ENCODE measurements at regions not wholly inside any gene's neighbourhood (a gene's known extent, or its start where the extent isn't known, plus 50 kb on each side); places are given as distances from the start of the nearest gene placed in this dataset.

DNA sequence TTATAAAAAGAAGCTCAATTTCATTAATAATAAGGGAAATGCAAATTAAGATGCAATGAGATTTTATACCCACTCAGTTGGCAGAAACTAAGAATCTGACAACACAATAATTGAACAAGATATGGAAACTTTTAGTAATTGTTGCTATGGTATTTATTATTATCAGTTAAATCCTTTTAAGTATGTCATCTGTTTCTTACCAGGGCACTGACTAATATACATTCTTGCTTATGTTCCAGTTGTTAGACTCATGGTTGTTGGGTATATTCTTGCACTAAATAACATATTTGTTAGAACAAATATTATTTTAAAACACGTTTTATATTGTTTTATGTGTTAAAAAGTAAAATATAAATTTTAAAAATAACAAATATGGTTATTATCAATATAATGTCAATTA lies 690.3 kb downstream of the MECOM start:
- TF ChIP-seq, protein P1, sequence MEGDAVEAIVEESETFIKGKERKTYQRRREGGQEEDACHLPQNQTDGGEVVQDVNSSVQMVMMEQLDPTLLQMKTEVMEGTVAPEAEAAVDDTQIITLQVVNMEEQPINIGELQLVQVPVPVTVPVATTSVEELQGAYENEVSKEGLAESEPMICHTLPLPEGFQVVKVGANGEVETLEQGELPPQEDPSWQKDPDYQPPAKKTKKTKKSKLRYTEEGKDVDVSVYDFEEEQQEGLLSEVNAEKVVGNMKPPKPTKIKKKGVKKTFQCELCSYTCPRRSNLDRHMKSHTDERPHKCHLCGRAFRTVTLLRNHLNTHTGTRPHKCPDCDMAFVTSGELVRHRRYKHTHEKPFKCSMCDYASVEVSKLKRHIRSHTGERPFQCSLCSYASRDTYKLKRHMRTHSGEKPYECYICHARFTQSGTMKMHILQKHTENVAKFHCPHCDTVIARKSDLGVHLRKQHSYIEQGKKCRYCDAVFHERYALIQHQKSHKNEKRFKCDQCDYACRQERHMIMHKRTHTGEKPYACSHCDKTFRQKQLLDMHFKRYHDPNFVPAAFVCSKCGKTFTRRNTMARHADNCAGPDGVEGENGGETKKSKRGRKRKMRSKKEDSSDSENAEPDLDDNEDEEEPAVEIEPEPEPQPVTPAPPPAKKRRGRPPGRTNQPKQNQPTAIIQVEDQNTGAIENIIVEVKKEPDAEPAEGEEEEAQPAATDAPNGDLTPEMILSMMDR (IDR thresholded peaks at IDR 0.05), result no peak
- no peak overlapping the region for H3K4me3 Mint-ChIP-seq
- no peaks in the 10 kb centered on the region for H3K36me3 Mint-ChIP-seq (ENCODE audit: low read depth)
- H3K27ac Mint-ChIP-seq, result no peak overlapping the region
- H3K27me3 Mint-ChIP-seq (ENCODE audit: insufficient read depth), result no peaks in the 10 kb centered on the region
- peaks cover 8% of the 10 kb centered on the region for H3K4me1 Mint-ChIP-seq (ENCODE audit: low read depth)
- no peak for DNase-seq
- no peaks in the 10 kb centered on the region for H3K9me3 Mint-ChIP-seq

DNA sequence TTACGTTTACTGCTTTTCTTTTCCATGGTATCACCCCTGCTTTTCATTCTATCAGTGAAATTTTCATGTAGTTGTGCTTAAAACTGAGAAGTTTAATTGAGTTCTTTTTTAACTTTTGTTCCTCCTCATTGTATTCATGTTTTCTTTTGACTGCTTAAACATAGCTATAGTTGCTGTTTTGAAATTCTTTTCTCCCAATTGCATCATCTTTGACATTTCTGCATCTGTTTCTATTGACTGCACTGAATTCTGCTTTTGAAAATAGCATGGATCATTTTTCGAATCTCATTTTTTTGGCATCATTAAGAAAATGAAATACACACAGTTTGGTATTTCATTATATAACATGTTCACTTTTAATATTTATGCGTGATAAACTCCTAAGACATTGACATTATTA lies 694.9 kb downstream of the MECOM start:
- Mint-ChIP-seq H3K4me3 (no peak overlapping the region), H3K4me1 (ENCODE audit: low read depth) (no peaks in the 10 kb centered on the region; the same call in 1 of the 2 replicates), H3K9me3 (no peaks in the 10 kb centered on the region), H3K27ac (no peak overlapping the region), H3K27me3 (ENCODE audit: insufficient read depth) (0 out of 2 replicates have a peak, but pooled peaks cover 2% of the 10 kb centered on the region), H3K36me3 (ENCODE audit: low read depth) (no peaks in the 10 kb centered on the region)
- TF ChIP-seq, protein P1 (IDR thresholded peaks at IDR 0.05), result no peak
- no peak for DNase-seq

DNA sequence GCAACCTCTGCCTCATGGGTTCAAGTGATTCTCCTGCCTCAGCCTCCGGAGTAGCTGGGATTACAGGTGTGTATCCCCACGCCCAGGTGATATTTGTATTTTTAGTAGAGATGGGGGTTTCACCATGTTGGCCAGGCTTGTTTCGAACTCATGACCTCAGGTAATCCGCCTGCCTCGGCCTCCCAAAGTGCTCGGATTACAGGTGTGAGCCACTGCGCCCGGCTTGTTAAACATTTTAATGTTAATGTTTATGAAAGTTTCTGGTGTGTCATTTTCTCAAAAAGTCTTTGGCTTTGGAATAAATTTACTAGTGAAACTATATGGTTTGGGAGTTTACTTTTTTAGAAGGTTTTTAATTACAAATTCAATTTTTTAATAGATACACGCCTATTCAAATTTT lies 698.8 kb downstream of the MECOM start:
- Mint-ChIP-seq H3K4me3 (no peak overlapping the region), H3K9me3 (no peaks in the 10 kb centered on the region), H3K4me1 (ENCODE audit: low read depth) (no peaks in the 10 kb centered on the region; the same call in 1 of the 2 replicates), H3K36me3 (ENCODE audit: low read depth) (no peaks in the 10 kb centered on the region), H3K27me3 (ENCODE audit: insufficient read depth) (0 out of 2 replicates have a peak, but pooled peaks cover 2% of the 10 kb centered on the region), H3K27ac (no peak overlapping the region)
- TF ChIP-seq, protein P1 (IDR thresholded peaks at IDR 0.05), result no peak
- DNase-seq, result no peak

DNA sequence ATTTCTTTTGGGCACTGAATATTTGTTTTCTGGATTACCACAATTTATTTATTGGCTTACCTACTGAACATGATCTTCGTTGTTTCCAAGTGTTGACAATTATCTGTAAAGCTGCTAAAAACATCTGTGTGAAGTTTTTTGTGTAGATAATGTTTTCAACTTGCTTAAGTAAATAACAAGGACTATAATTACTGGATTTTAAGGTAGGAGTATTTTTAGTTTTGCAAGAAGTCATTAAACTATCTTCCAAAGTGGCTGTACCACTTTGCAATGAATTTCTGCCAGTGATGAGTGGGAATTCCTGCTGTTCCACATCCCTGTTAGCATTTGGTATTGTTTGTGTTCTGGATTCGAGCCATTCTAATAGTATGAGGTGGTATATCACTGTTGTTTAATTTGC lies 702.2 kb downstream of the MECOM start:
- no peaks in the 10 kb centered on the region for H3K9me3 Mint-ChIP-seq
- 0 out of 2 replicates have a peak, but pooled peaks cover 3% of the 10 kb centered on the region for H3K27me3 Mint-ChIP-seq (ENCODE audit: insufficient read depth)
- no peak for DNase-seq
- no peaks in the 10 kb centered on the region for H3K36me3 Mint-ChIP-seq (ENCODE audit: low read depth)
- H3K27ac Mint-ChIP-seq, result no peak overlapping the region
- no peak overlapping the region for H3K4me3 Mint-ChIP-seq
- TF ChIP-seq, protein P1 (IDR thresholded peaks at IDR 0.05), result no peak
- no peaks in the 10 kb centered on the region for H3K4me1 Mint-ChIP-seq (ENCODE audit: low read depth)

DNA sequence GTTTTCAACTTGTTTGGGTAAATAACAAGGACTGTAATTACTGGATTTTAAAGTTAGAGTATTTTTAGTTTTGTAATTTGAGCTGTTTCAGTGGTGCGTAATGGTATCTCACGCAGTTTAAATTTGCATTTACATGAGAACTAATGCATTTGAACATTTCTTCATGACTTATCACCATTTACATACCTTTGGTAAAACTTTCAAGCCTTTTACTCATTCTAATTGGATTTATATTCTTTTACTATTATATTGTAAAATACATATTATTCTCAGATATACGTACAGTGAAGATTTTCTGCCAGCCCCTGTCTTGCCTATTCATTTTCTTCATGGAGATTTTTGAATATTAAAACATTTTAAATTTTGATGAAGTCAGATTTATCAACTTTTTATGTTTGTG lies 703.8 kb downstream of the MECOM start:
- no peak overlapping the region for H3K27ac Mint-ChIP-seq
- H3K4me1 Mint-ChIP-seq (ENCODE audit: low read depth), result peaks cover 6% of the 10 kb centered on the region; the same call in 1 of the 2 replicates
- 0 out of 2 replicates have a peak, but pooled peaks cover 3% of the 10 kb centered on the region for H3K27me3 Mint-ChIP-seq (ENCODE audit: insufficient read depth)
- H3K9me3 Mint-ChIP-seq, result no peaks in the 10 kb centered on the region
- H3K4me3 Mint-ChIP-seq, result no peak overlapping the region
- no peak for DNase-seq
- no peaks in the 10 kb centered on the region for H3K36me3 Mint-ChIP-seq (ENCODE audit: low read depth)
- TF ChIP-seq, protein P1 (IDR thresholded peaks at IDR 0.05), result no peak

DNA sequence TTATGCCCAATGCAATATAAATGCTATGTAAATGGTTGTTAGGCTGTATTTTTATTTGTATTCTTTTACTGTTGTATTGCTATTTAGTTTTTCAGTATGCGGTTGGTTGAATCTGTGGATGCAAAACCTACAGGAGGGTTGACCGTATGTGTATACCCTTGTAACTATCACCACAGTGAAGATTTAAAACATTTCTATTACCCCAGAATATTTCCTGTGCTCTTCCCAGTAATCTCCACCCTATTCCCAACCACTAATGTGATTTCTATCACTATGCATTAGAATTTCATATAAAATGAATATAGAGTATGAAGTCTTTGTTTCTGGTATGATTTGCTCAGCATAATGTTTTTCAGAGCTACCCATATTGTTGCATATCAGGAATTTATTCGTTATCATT lies 705.0 kb downstream of the MECOM start:
- peaks cover 3% of the 10 kb centered on the region; the same call in 1 of the 2 replicates for H3K27me3 Mint-ChIP-seq (ENCODE audit: insufficient read depth)
- no peaks in the 10 kb centered on the region for H3K36me3 Mint-ChIP-seq (ENCODE audit: low read depth)
- no peak overlapping the region for H3K27ac Mint-ChIP-seq
- no peak overlapping the region for H3K4me3 Mint-ChIP-seq
- no peak for DNase-seq
- no peaks in the 10 kb centered on the region for H3K9me3 Mint-ChIP-seq
- TF ChIP-seq, protein P1 (IDR thresholded peaks at IDR 0.05), result no peak
- peaks cover 6% of the 10 kb centered on the region; the same call in 1 of the 2 replicates for H3K4me1 Mint-ChIP-seq (ENCODE audit: low read depth)
